SK-N-MC (cell line): ENCODE measurements at regions not wholly inside any gene's neighbourhood (a gene's known extent, or its start where the extent isn't known, plus 50 kb on each side); places are given as distances from the start of the nearest gene placed in this dataset.

ENCODE experiments used
- EZH2 ChIP-seq: fragments of 200-600 bp; sonication (generic); IDR thresholded peaks from one replicate; pipeline ENCODE4 v1.6.1; 2017; ENCODE audit warnings: antibody characterized with exemption
- FOXP2 ChIP-seq: optimal IDR thresholded peaks from 2 replicates; pipeline ENCODE3; 2011; ENCODE audit warnings: mild to moderate bottlenecking, moderate library complexity; ENCODE audit not compliant: insufficient read depth; ENCODE audit errors: extremely low read length, control extremely low read depth
- POLR2AphosphoS5 ChIP-seq: IDR thresholded peaks from 2 replicates; pipeline ENCODE4 v1.6.1; 2012; ENCODE audit warnings: mild to moderate bottlenecking, low read depth, low read length, borderline replicate concordance

- TF ChIP-seq POLR2AphosphoS5: no peak
- no peak for TF ChIP-seq EZH2
- no peak for TF ChIP-seq FOXP2
These were observed 560.6 kb downstream of the SLC4A3 start for GRCh38 chr2:220188031-220188430.
